Right renal cortex interstitium (tissue), 3 donors: ENCODE measurements at regions not wholly inside any gene's neighbourhood (a gene's known extent, or its start where the extent isn't known, plus 50 kb on each side); places are given as distances from the start of the nearest gene placed in this dataset.

ENCODE experiments used
- DNase-seq, 3 donors: peaks; one replicate each; pipeline ENCODE4 v3.0.0-alpha.2; 2013; ENCODE audit warnings: low read depth in 3 of 3, low spot score in 2 of 3

- DNase-seq, result no peak
These were observed 743.7 kb upstream of the HS6ST1 start for GRCh38 chr2:129062146-129062912.

GRCh38 chr2:129067070-129067469 lies 748.4 kb upstream of the HS6ST1 start:
- DNase-seq, result no peak

DNA sequence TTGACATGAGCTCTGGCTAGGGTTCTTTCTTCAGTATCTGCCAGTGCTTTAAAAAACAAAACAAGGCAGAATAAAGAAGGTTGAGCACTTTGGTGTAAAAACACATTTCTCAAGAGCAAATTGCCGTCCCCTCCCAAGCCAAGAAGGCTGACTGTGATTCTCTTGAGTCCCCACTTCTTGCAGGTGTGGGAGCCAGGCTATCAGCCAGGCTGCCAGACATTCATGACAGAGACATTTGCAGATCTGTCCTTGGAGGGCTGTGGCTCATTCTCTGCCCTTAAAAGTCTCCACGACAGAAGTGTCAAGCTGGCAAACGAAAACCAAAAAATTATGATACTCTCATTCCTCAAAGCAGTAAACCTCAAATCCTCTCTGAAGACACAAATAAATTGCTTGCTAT lies 749.3 kb upstream of the HS6ST1 start:
- no peak for DNase-seq

DNA sequence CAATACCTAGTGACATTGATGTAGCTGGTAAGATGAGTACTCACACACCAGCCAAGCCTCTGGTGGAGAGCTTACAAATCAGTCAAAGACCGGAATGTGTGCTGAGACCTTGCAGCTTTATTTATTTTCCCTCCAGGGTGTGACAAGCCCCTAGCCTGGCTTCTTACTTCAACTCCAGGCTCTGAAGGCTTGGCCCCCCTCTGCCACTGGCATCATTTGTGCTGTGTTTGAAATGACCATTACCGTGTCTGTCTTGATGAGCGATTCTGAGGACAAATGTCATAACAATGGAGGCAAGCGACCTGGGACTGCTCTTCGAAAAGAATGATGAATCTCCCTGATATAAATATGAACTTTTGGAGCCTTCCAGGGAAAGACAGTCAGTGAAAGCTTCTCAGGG lies 749.9 kb upstream of the HS6ST1 start:
- no peak for DNase-seq

GRCh38 chr2:129069875-129070594 lies 751.4 kb upstream of the HS6ST1 start:
- DNase-seq, result no peak

DNA sequence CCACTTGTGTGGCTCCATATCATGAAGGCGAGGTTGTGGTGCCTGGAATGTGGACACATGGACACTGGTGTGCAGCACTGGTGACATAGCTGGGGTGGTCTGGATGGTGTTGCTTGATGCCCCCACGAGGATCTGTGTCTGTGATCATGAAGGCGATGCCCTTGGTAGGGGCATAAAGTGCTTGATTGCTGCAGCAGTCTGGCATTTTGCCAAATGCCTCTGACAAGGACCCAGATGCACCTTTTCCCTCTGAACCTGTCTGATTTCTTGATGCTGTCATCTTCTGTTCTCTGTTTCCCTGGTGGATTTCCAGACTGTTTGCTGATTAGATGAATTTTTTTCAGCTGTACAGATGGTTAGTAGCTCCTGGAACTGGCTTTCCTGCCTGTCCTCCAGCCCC lies 752.0 kb upstream of the HS6ST1 start:
- DNase-seq, result no peak

DNA sequence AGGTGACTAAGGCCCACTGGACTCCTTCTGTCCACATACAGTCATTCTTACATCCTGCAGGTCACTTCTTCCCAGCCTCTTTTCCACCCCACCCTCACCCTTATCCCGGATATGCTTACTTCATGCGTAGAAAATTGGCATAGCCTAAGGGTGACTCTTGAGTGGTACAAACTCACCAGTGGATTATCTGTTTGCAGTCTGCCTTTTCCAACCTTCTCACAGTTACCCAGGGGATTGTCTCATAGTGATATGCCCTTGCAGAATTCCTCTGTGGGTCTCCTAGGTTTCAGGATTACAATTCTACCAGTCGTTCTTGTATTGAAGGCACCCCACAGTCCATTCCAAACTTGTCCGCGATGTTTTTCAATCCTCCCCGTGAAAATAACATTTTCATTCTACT lies 752.9 kb upstream of the HS6ST1 start:
- DNase-seq, result no peak

- no peak for DNase-seq
These were observed 755.7 kb upstream of the HS6ST1 start for GRCh38 chr2:129074298-129074920.

- DNase-seq, result no peak
These were observed 759.9 kb upstream of the HS6ST1 start for GRCh38 chr2:129078548-129078947.

DNA sequence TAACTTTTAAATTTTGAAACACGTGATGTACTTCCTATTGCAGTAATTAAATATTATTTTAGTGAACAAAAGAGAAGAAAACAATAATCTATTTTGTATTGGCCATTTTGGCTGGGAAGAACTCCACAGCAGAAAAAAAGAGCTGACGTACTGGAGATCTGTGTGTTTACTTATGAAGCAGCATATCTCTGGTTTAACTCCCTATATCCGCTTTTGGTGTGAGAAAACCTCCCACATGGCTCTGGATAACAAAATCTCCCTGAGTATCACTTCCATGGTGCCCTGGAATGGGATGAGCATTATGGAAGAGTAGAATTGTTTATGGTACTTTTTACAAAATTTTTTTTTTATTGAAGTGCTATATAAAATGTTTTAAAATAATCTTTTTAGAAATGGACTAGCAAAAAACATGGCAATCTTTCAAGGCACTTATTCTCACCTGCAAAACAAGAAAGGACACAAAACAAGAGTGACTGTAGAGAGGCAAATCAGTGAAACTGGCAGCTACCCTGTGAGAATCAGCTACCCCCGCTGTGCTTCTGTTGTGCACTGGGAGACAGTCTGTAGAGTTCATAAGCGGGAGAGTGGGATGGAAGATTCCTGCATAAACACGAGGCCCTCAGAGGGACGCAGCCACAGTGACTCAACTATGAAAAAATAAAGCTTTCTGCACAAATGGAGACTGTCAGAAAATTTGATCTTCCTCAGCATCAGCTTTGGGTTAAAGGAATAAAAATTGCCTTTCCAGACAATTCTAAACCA lies 762.2 kb upstream of the HS6ST1 start:
- DNase-seq, result no peak

GRCh38 chr2:129085386-129085785 lies 766.7 kb upstream of the HS6ST1 start:
- DNase-seq, result no peak

DNA sequence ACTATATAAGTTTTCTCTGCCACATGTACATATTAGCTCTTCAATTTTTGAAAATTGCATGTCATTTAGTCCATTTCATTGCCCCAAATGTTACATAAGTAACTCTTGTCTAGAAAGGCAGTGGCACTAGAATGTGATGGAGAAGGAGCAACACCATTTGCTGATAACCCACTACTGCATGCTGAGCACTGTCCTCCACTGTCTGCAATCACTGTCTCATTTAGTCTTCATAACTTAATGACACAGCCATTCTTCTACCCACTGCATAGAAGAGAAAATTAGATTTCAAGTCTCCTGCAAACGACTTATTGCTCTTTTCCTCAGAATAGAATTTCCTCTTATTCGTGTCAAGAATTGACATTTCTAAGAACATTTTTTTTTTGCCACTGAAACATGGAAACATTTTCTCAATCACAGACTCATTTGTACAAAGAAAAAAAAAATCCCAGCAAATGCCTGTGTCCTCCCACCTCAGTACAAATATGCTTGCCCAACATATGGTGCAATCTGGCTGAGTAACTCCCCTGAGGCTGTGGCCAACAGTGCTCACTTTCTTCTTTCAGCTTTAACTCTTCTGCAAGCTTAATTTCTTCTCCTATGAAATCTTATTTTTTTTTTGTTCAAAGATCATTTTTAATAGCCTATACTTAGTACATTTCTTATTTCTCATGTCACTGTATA lies 768.6 kb upstream of the HS6ST1 start:
- DNase-seq, result no peak

GRCh38 chr2:129091620-129092019 lies 773.0 kb upstream of the HS6ST1 start:
- no peak for DNase-seq

GRCh38 chr2:129092956-129093355 lies 774.3 kb upstream of the HS6ST1 start:
- DNase-seq, result peak in 1 of 3 donors; percentile 36

- DNase-seq, result no peak
These were observed 782.5 kb upstream of the HS6ST1 start for GRCh38 chr2:129101186-129101585.

DNA sequence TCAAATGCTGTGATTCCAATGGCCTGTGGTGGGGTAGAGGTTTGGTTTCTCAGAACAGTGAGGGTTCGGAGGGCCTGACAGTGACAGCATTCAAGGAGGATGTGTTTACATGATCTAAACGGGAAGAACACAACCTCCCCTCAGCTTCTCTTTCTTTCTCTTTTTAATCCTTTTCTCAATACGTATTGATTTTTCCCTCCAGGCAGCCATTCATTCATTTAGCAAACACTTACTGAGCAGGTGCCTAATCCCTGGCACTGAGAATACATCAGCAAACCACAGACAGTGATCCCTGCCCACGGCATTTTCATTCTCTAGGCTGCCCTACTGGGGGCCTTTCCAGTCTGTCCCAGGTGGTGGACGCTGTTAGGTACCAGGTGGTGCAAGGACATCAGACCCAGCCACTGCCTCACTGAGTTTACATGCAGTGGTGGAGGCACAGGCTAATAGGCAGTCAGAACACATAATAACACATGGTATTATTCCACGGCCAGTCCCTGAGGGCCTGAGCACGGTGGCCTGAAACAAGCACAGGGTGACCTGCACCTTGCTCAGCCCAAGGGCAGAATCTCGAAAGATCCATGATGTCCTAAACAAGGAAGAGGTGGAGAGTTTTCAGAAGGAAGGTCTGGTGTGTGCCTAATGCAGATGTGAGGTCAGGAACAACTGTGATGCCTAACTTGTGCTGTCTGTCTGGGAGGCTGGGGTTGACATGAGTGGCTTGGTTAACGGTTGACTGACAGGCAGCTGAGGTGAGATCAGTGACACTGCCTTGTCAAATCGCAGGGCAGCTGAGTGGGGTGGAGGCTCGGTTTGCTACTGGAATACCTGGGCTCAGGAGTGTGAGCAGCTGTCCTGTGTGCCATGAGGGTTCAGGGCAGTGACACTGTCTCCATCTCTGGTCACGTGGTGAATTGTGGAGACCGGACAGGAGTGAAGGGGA lies 785.5 kb upstream of the HS6ST1 start:
- no peak for DNase-seq

- DNase-seq, result no peak
These were observed 793.5 kb upstream of the HS6ST1 start for GRCh38 chr2:129112181-129112580.

GRCh38 chr2:129113776-129114175 lies 795.1 kb upstream of the HS6ST1 start:
- DNase-seq, result no peak

DNA sequence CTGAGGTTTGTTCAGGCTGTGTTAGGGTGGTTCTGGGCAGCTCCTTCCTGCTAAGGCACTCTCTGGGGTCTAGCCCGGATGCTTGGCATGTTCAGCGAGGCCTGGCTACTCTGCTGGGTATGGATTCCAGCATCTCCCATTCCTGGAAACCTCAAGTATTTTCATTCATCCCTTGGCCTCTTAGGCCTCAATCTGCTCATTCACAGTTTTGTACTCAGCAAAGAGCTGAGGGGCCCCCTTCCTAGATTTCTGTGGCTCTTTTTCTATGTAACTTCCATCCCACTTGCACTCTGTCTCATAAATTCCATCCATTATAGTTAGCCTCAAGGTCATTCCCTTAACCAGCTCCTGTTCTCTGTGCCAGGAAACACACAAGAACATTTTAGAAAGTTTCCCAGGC lies 798.8 kb upstream of the HS6ST1 start:
- DNase-seq, result peak in 1 of 3 donors; percentile 29
